Tibial nerve (tissue), 4 donors: ENCODE measurements at regions not wholly inside any gene's neighbourhood (a gene's known extent, or its start where the extent isn't known, plus 50 kb on each side); places are given as distances from the start of the nearest gene placed in this dataset.

Source experiments
- EP300 ChIP-seq, 2 donors: sonication (generic); formaldehyde crosslinking; IDR thresholded peaks; one replicate each; pipeline ENCODE4 v1.6.1; 2017; ENCODE audit warnings: antibody characterized with exemption in 2 of 2, mild to moderate bottlenecking in 1 of 2
- POLR2A ChIP-seq, 2 donors: fragments of 450-650 bp; IDR thresholded peaks; one replicate each; pipeline ENCODE4 v1.6.1; 2017; ENCODE audit warnings: antibody characterized with exemption in 2 of 2, mild to moderate bottlenecking in 2 of 2, moderate library complexity in 2 of 2
- TF ChIP-seq, protein P1 (sequence below), 5 experiments: fragments of 200-600 bp in 3 of 5; fragments of 450-650 bp in 2 of 5; sonication (generic) in 3 of 5; IDR thresholded peaks; one replicate each; pipeline ENCODE4 v1.5.1; 2016 to 2019; ENCODE audit warnings: antibody characterized with exemption in 5 of 5, mild to moderate bottlenecking in 3 of 5, moderate library complexity in 2 of 5

DNA sequence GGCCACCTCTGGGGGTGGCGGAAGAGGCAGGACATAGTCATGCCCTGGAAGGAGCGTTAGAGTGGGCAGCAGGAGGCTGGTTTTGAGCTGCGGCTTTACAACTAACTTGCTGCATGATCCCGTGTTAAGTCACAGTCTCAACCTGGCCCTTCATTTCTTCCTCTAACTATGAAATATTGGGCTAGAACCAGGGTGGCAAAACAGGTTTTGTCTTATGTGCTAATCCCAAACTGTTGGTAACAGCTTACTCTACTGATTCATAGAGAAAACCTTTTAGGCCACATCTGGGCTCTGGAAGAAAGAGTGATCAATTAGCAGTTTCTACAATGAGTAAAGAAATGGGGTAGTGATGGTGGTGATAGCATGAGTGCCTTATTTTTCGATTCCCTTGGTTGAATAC lies 74.1 kb upstream of the CLINT1 start:
- TF ChIP-seq POLR2A (IDR thresholded peaks at IDR 0.05) (no peak), EP300 (IDR thresholded peaks at IDR 0.05) (no peak)
- TF ChIP-seq, protein P1, sequence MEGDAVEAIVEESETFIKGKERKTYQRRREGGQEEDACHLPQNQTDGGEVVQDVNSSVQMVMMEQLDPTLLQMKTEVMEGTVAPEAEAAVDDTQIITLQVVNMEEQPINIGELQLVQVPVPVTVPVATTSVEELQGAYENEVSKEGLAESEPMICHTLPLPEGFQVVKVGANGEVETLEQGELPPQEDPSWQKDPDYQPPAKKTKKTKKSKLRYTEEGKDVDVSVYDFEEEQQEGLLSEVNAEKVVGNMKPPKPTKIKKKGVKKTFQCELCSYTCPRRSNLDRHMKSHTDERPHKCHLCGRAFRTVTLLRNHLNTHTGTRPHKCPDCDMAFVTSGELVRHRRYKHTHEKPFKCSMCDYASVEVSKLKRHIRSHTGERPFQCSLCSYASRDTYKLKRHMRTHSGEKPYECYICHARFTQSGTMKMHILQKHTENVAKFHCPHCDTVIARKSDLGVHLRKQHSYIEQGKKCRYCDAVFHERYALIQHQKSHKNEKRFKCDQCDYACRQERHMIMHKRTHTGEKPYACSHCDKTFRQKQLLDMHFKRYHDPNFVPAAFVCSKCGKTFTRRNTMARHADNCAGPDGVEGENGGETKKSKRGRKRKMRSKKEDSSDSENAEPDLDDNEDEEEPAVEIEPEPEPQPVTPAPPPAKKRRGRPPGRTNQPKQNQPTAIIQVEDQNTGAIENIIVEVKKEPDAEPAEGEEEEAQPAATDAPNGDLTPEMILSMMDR (IDR thresholded peaks at IDR 0.05): no peak
